ENCODE measurements at regions not wholly inside any gene's neighbourhood (a gene's known extent, or its start where the extent isn't known, plus 50 kb on each side); places are given as distances from the start of the nearest gene placed in this dataset.

GRCh38 chr4:81876106-81876505, 404.4 kb upstream of the RASGEF1B start:
- DNase-seq = peak in 2 of 3 donors; percentile 1 to 6
- WGBS, 2 donors = 55 to 57% methylated on average over 3 of the region's 3 CpGs
- Histone ChIP-seq H3K27ac (ENCODE audit: low read depth in 1 of 2, low read length in 1 of 2) (no peak overlapping the region), H3K36me3 (ENCODE audit: control insufficient read depth in 4 of 4, insufficient read depth in 4 of 4, low read length in 4 of 4) (no peaks in the 10 kb centered on the region), H3K4me1 (ENCODE audit: control insufficient read depth in 5 of 5, insufficient read depth in 5 of 5, low read length in 5 of 5) (peaks cover 0 to 10% (median 0%) of the 10 kb centered on the region in 5 donors), H3K4me3 (no peak overlapping the region), H3K9ac (ENCODE audit: insufficient read depth in 1 of 2, low read length in 2 of 2) (no peak overlapping the region), H3K27me3 (ENCODE audit: control insufficient read depth in 3 of 3, insufficient read depth in 3 of 3, low read length in 2 of 3) (no peaks in the 10 kb centered on the region), H3K9me3 (ENCODE audit: control insufficient read depth in 4 of 4, insufficient read depth in 3 of 4, low read length in 3 of 4) (peaks cover 0 to 5% (median under 1%) of the 10 kb centered on the region in 4 donors)
- TF ChIP-seq CTCF (IDR thresholded peaks at IDR 0.05; ENCODE audit: control extremely low read depth, extremely low read depth) = no peak
- ATAC-seq (ENCODE audit: insufficient read depth, low FRiP score) = no peak

DNA sequence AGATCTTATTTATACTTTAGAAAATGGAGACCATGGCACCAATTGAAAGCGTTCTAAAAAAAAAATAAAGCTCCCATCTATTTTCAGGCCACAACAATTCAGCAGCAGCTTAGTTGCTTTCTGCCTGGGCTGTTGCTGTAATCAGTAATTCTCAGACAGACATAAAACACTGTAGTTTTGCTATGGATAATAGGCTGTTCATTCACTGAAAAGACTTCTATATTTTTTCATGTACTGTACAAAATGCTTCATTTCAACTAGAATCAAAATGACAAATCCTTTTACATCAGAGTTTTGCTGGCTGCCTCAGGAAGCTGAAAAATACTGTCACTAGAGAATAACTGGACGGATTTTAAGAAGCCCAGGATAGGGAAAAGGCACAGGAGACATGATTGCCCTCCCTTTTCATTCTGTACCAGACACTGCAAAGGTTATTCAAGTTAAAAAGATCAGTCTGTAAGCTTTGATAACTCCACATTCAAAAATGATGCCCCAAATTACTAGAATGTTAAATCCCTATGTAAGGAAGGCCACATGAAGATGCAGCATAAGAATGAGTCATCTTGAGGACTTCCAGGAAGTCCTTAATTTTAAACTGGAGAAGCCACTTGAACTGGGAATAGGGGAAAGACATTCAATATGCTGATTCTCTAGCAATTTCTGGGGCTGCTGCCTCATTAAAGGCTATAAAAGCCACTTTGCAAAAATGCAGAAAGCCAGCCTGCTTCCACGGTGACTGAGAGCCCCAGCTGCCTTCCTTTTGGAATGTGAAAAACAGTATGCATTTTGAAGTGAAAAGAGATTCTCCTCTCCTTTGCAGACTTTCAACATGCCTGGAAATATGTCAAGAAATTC, 403.2 kb upstream of the RASGEF1B start:
- DNase-seq (peak in 1 of 3 donors; percentile 10), ATAC-seq (ENCODE audit: insufficient read depth, low FRiP score) (no peak)
- Histone ChIP-seq H3K4me3 (no peak overlapping the region), H3K27ac (ENCODE audit: low read depth in 1 of 2, low read length in 1 of 2) (no peak overlapping the region), H3K9me3 (ENCODE audit: control insufficient read depth in 4 of 4, insufficient read depth in 3 of 4, low read length in 3 of 4) (peaks cover 0 to 10% (median 3%) of the 10 kb centered on the region in 4 donors), H3K4me1 (ENCODE audit: control insufficient read depth in 5 of 5, insufficient read depth in 5 of 5, low read length in 5 of 5) (peaks cover 0 to 10% (median 0%) of the 10 kb centered on the region in 5 donors), H3K9ac (ENCODE audit: insufficient read depth in 1 of 2, low read length in 2 of 2) (no peak overlapping the region), H3K36me3 (ENCODE audit: control insufficient read depth in 4 of 4, insufficient read depth in 4 of 4, low read length in 4 of 4) (no peaks in the 10 kb centered on the region), H3K27me3 (ENCODE audit: control insufficient read depth in 3 of 3, insufficient read depth in 3 of 3, low read length in 2 of 3) (no peaks in the 10 kb centered on the region)
- no peak for TF ChIP-seq CTCF (IDR thresholded peaks at IDR 0.05; ENCODE audit: control extremely low read depth, extremely low read depth)
- 61 to 67% methylated on average over 3 of the region's 3 CpGs for WGBS, 2 donors

DNA sequence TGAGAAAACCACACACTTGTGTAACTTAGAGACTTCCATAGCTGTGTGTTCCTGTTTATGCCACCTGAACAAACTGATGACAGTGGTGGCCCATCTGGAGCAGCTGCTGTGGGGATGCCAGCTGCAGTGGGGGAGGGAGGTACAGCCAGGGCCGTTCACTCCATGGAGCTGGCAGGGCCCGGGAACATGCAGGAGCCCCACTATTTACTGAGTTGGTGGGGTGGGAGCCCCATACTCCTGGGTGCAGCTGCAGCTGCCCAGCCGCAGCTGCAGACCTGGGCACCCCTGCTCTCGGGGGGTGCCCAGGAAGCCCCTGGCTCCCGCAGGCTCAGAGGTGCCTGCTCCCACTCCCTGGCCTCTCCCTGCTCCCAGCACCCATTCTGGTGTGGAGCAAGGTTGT, 398.6 kb upstream of the RASGEF1B start:
- no peaks in the 10 kb centered on the region for H3K27me3 ChIP-seq (ENCODE audit: control insufficient read depth in 3 of 3, insufficient read depth in 3 of 3, low read length in 2 of 3)
- no peaks in the 10 kb centered on the region for H3K36me3 ChIP-seq (ENCODE audit: control insufficient read depth in 4 of 4, insufficient read depth in 4 of 4, low read length in 4 of 4)
- no peak for TF ChIP-seq CTCF (IDR thresholded peaks at IDR 0.05; ENCODE audit: control extremely low read depth, extremely low read depth)
- 90 to 97% methylated on average over 4 to 5 of the region's 5 CpGs for WGBS, 2 donors
- H3K27ac ChIP-seq (ENCODE audit: low read depth in 1 of 2, low read length in 1 of 2) = no peak overlapping the region
- H3K4me1 ChIP-seq (ENCODE audit: control insufficient read depth in 5 of 5, insufficient read depth in 5 of 5, low read length in 5 of 5) = peaks cover 0 to 3% (median 0%) of the 10 kb centered on the region in 5 donors
- H3K9me3 ChIP-seq (ENCODE audit: control insufficient read depth in 4 of 4, insufficient read depth in 3 of 4, low read length in 3 of 4) = peaks cover 0 to 8% (median 3%) of the 10 kb centered on the region in 4 donors
- ATAC-seq (ENCODE audit: insufficient read depth, low FRiP score) (no peak), DNase-seq (no peak)
- no peak overlapping the region for H3K4me3 ChIP-seq
- H3K9ac ChIP-seq (ENCODE audit: insufficient read depth in 1 of 2, low read length in 2 of 2) = no peak overlapping the region
